Caco-2 (cell line): ENCODE measurements at regions not wholly inside any gene's neighbourhood (a gene's known extent, or its start where the extent isn't known, plus 50 kb on each side); places are given as distances from the start of the nearest gene placed in this dataset.

ENCODE experiments used
- BruUV-seq: library from RNA; stranded (reverse); fragments of 400-500 nt; replicated peaks from 2 replicates; lab custom pipeline; 2021; lab: Mats Ljungman, UMichigan
- CTCF ChIA-PET: fragments of 300-600 bp; sonication (Branson Sonifier 250); formaldehyde crosslinking; loops from one replicate; lab custom pipeline; 2022; ENCODE audit warnings: antibody characterized with exemption; lab: Charles Lee
- POLR2A ChIA-PET: fragments of 300-600 bp; sonication (Branson Sonifier 250); formaldehyde crosslinking; loops from one replicate; lab custom pipeline; 2022; ENCODE audit warnings: antibody characterized with exemption; lab: Charles Lee
- DNase-seq, 2 experiments: peaks; one replicate each; pipeline versions ENCODE4 v3.0.0 to v3.0.0-alpha.2; 2020 to 2022
- H3K27me3 ChIP-seq: replicated peaks from 2 replicates; pipeline ENCODE4 v1.6.0; 2011; ENCODE audit warnings: low read length; ENCODE audit not compliant: control insufficient read depth, insufficient read depth
- H3K36me3 ChIP-seq: 2 replicates; pipeline ENCODE4 v1.5.1; 2011; ENCODE audit warnings: low read length; ENCODE audit not compliant: control insufficient read depth, insufficient read depth
- H3K4me1 ChIP-seq: fragments of 250-450 bp; sonication (Bioruptor Pico); 2 replicates; pipeline ENCODE4 v1.5.1; 2020; ENCODE audit warnings: mild to moderate bottlenecking
- H3K4me3 ChIP-seq: 2 replicates; pipeline ENCODE4 v1.5.1; 2011; ENCODE audit warnings: low read depth, mild to moderate bottlenecking, control low read depth, low read length
- H3K9me3 ChIP-seq: fragments of 250-450 bp; sonication (Bioruptor Pico); 2 replicates; pipeline ENCODE4 v1.5.1; 2020; ENCODE audit warnings: mild to moderate bottlenecking, moderate library complexity
- H3K27ac Mint-ChIP-seq: one replicate; pipeline ENCODE4 v1.8.0; 2022; ENCODE audit warnings: mixed read lengths; ENCODE audit not compliant: unreplicated experiment
- H3K27me3 Mint-ChIP-seq: one replicate; pipeline ENCODE4 v1.8.0; 2022; ENCODE audit warnings: mixed read lengths; ENCODE audit not compliant: insufficient read depth, unreplicated experiment
- H3K36me3 Mint-ChIP-seq: one replicate; pipeline ENCODE4 v1.8.0; 2022; ENCODE audit warnings: mild to moderate bottlenecking, mixed read lengths; ENCODE audit not compliant: insufficient read depth, unreplicated experiment
- H3K4me1 Mint-ChIP-seq: one replicate; pipeline ENCODE4 v1.8.0; 2022; ENCODE audit warnings: low read depth, mixed read lengths; ENCODE audit not compliant: unreplicated experiment
- H3K4me3 Mint-ChIP-seq: one replicate; pipeline ENCODE4 v1.8.0; 2022; ENCODE audit warnings: mild to moderate bottlenecking, moderate library complexity, mixed read lengths; ENCODE audit not compliant: unreplicated experiment
- H3K9me3 Mint-ChIP-seq: one replicate; pipeline ENCODE4 v1.8.0; 2022; ENCODE audit warnings: mixed read lengths; ENCODE audit not compliant: unreplicated experiment
- CTCF ChIP-seq, 2 experiments: fragments of 200-600 bp in 1 of 2; IDR thresholded peaks; 1 replicate in 1 of 2; 2 replicates in 1 of 2; pipeline versions ENCODE4 v1.5.1 to v1.8.0; 2011 to 2022; ENCODE audit warnings: antibody characterized with exemption in 1 of 2, control low read depth in 1 of 2, inconsistent platforms in 1 of 2, low read depth in 1 of 2, low read length in 1 of 2, mild to moderate bottlenecking in 1 of 2, moderate library complexity in 1 of 2; ENCODE audit not compliant: insufficient read depth in 1 of 2, severe bottlenecking in 1 of 2, unreplicated experiment in 1 of 2
- intact Hi-C: fragments of 100-400 bp; cut with micrococcal nuclease; formaldehyde crosslinking; loops from one replicate; pipeline ENCODE4 v1.10.0; 2022; ENCODE audit not compliant: unreplicated experiment

GRCh38 chr3:89606151-89606550 is 498.7 kb downstream of the EPHA3 start:
- Histone ChIP-seq H3K4me3 (no peak overlapping the region), H3K27me3 (no peaks in the 10 kb centered on the region), H3K4me1 (no peaks in the 10 kb centered on the region), H3K9me3 (no peaks in the 10 kb centered on the region), H3K36me3 (no peaks in the 10 kb centered on the region)
- no peaks in the 10 kb centered on the region for H3K36me3 Mint-ChIP-seq
- DNase-seq: no peak
- H3K4me1 Mint-ChIP-seq: no peaks in the 10 kb centered on the region
- no peak for TF ChIP-seq CTCF (IDR thresholded peaks at IDR 0.05; ENCODE audit: insufficient read depth in 1 of 2, low read depth in 1 of 2, low read length in 1 of 2, severe bottlenecking in 1 of 2, unreplicated experiment in 1 of 2)
- intact Hi-C loops: no loop called here
- CTCF ChIA-PET: no interaction called here
- BruUV-seq: no TSS peak
- POLR2A ChIA-PET: no interaction called here
- no peaks in the 10 kb centered on the region for H3K9me3 Mint-ChIP-seq
- H3K27me3 Mint-ChIP-seq: peaks cover 14% of the 10 kb centered on the region
- no peak overlapping the region for H3K4me3 Mint-ChIP-seq
- H3K27ac Mint-ChIP-seq: no peak overlapping the region

- H3K4me3 Mint-ChIP-seq: no peak overlapping the region
- no peaks in the 10 kb centered on the region for H3K27me3 ChIP-seq
- H3K4me3 ChIP-seq: no peak overlapping the region
- no peaks in the 10 kb centered on the region for H3K27me3 Mint-ChIP-seq
- no peak for TF ChIP-seq CTCF (IDR thresholded peaks at IDR 0.05; ENCODE audit: insufficient read depth in 1 of 2, low read depth in 1 of 2, low read length in 1 of 2, severe bottlenecking in 1 of 2, unreplicated experiment in 1 of 2)
- no peaks in the 10 kb centered on the region for H3K36me3 ChIP-seq
- peaks cover 15% of the 10 kb centered on the region for H3K4me1 Mint-ChIP-seq
- intact Hi-C loops: no loop called here
- POLR2A ChIA-PET: no interaction called here
- DNase-seq: no peak
- no peaks in the 10 kb centered on the region for H3K36me3 Mint-ChIP-seq
- peaks cover 15% of the 10 kb centered on the region for H3K4me1 ChIP-seq
- CTCF ChIA-PET: no interaction called here
- no TSS peak for BruUV-seq
- H3K9me3 ChIP-seq: no peaks in the 10 kb centered on the region
- H3K27ac Mint-ChIP-seq: no peak overlapping the region
- no peaks in the 10 kb centered on the region for H3K9me3 Mint-ChIP-seq
Measured at GRCh38 chr3:89612027-89612426, 504.6 kb downstream of the EPHA3 start.

- Histone ChIP-seq H3K27me3 (no peaks in the 10 kb centered on the region), H3K4me1 (peaks cover 15% of the 10 kb centered on the region), H3K9me3 (no peaks in the 10 kb centered on the region), H3K36me3 (no peaks in the 10 kb centered on the region), H3K4me3 (no peak overlapping the region)
- Mint-ChIP-seq H3K27ac (no peak overlapping the region), H3K4me3 (no peak overlapping the region), H3K27me3 (no peaks in the 10 kb centered on the region), H3K4me1 (peaks cover 18% of the 10 kb centered on the region), H3K9me3 (no peaks in the 10 kb centered on the region), H3K36me3 (no peaks in the 10 kb centered on the region)
- intact Hi-C loops: no loop called here
- DNase-seq: no peak
- TF ChIP-seq CTCF (IDR thresholded peaks at IDR 0.05; ENCODE audit: insufficient read depth in 1 of 2, low read depth in 1 of 2, low read length in 1 of 2, severe bottlenecking in 1 of 2, unreplicated experiment in 1 of 2): no peak
- CTCF ChIA-PET: no interaction called here
- no TSS peak for BruUV-seq
- POLR2A ChIA-PET: no interaction called here
Measured at GRCh38 chr3:89613241-89613640, 505.8 kb downstream of the EPHA3 start.
